HG02678 (cell line): ENCODE measurements at regions not wholly inside any gene's neighbourhood (a gene's known extent, or its start where the extent isn't known, plus 50 kb on each side); places are given as distances from the start of the nearest gene placed in this dataset.
"Not testable (repeated sequence)": the region's sequence is repeated elsewhere in the genome, so short reads cannot be mapped to it uniquely, and the experiment has no call there.

Experiments used
- ATAC-seq: cut with Tn5 transposase; IDR thresholded peaks from one replicate; pipeline ENCODE4 v1.9.1; 2021; ENCODE audit warnings: mild to moderate bottlenecking, moderate library complexity; ENCODE audit not compliant: unreplicated experiment

DNA sequence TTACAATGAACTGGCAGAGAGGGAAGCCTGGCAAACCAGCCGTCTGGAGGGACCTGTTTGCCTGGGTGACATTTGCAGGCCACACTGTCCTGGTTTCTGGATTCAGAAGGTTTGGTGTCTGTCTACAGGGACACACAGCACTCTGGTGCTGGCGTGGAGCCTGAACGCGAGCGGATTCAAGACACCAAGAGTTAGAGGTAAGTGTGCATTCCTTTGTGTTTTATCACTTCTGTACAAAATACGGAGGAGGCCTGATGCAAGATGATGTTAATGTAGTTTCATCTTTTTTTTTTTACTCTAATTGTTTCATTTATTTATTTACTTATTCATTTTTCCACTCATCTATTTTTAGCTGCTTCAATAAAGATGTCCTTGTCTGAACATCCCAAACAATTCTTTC, 485.3 kb upstream of the ADARB2 start:
- no peak for ATAC-seq

DNA sequence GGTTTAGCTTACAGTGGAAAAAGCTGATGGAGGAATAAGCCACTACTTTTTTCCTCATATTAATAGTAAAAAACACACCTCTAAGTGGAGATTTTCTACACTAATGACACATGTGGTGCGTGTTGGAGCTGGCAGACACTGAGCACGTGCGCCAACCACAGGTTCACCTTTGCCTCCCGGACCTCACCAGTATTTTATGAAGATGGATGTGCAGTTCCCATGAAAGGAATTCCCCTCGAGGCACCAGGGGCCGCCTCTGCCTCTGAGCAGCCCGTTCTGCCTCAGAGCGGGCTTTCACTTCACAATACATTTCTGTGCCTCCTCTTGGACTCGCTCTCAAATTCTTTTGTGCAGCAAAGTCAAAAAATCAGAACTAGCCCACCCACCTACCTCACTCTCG, 477.5 kb upstream of the ADARB2 start:
- no peak for ATAC-seq

DNA sequence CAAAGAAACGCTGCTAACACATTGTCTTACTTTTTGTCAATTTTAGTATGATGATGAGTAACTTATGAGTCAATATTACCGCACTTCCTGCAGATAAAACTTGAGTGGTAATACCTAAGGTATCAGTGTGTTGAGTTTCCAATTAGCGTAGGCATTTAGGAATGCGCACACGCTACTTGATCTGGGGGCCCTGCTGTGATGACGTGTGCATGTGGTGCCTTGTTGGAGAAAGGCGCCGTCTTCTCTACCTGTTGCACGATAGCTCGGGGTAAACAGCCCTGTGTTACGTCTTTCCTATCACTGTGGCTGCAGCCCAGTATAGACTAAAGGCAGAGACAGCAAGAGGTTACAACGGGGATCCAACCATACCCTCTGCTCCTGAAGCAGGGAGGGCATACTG, 476.8 kb upstream of the ADARB2 start:
- ATAC-seq = no peak

DNA sequence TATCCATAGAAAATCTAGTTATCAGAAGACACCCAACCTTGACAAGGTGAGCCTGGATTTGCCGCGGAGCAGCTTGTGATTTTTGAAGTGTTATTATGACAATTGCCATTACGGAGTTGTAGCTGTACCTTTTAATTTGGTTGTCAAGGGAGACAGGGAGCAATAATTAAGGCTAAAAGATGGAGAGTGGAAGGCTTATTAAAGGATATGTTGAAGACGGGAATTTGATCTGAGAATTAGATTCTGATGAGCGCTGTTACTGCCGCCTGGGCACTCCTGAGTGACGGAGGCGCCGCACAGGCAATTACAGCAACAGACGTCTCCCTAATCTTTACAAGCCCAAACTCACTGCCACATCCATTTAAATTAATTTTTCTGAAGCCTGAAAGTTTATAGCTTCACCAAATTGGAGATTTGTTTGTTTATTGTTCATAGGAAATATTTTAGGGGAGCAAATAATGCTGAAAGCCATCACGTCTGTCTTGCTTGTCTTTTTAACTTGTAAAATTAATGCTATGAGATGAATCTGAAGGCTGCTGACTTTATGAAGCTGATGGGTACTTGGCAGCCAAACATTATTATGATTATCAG, 475.0 kb upstream of the ADARB2 start:
- no peak for ATAC-seq

DNA sequence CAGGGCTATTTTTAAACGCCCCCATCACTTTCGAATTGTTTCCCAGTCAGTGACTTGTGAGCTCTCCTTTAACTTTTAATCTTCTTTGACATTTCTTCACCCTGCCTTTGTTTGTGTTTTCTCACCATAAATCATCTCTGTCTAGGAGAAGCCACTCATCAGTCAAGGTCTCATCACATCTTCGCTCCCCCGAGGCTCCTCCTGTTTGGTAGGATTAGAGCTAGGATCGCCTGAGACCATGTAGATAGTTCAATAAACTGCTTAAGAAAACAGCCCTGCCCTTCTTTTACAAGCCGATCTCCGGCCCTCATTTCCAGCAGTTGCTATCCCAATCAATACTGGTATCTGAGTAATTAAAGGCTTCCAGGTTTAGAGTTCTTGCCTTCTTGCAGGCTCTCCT, 472.8 kb upstream of the ADARB2 start:
- ATAC-seq = no peak

DNA sequence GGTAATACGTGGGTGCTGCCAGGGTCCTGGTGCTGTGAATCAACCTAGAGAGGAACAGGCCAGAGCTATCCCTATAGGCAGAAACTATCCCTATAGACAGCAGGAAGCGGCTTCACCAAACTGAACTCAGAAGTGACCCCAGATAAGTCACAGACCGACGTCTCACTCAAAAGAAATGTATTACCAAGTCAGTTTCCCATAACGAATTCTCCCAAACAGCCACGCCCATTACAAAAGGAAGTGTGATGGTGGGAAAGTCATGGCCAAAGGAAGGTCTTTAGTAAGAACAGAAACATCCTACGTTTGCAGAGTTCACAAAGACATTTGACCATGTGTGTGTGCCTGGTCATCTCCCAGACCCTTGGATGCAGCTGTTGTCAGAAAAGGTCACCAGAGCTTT, 470.8 kb upstream of the ADARB2 start:
- ATAC-seq = no peak

DNA sequence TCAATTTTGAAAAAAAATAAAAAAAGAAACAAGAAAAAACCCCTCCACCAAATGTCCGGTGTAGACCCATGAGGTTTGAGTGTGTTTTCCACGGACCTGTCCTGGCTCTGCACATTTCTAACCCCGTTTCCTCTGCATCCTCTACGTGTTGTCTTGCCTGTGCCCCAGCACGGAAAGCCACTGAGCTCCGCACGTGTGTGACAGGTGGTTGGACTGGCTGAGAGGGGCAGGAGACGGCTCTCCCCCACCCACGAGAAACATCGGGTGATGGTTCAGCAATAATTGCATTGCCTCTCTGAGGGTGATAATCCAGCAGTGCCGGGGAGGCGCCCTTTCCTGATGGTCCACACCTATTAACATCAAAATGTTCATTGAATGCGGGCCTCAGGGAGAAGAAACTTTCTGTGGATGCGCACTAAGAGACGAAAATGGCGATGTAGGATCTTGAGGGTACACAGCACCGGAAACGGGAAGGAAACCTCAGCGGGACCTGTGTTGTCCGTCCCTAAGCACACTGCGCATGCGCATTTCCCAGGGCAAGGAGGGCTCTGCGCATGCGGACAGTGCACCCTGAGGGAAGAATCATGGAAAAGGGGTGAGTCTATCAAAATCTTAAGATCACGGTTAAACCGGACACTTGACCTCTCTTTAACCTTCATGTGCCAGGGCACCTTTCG, 470.1 kb upstream of the ADARB2 start:
- no peak for ATAC-seq

DNA sequence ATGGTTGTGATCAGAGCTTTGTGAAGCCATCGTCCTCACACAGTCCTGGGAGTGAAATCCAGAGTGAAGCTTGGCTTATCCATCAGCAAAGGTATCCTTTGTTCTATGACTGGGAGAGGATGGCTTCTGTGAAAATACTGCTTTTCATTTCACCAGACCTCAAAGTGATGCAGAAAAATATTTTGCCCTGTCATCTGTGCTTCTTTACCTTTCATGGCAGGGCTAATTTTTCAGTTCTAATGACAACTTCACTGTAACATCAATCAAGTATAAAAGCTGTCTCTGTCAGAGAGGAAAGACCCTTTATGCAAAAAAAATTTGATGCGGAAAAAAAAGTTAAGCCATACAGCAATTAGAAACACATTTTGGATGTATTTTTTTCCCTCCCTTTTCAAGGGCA, 468.1 kb upstream of the ADARB2 start:
- ATAC-seq = no peak

DNA sequence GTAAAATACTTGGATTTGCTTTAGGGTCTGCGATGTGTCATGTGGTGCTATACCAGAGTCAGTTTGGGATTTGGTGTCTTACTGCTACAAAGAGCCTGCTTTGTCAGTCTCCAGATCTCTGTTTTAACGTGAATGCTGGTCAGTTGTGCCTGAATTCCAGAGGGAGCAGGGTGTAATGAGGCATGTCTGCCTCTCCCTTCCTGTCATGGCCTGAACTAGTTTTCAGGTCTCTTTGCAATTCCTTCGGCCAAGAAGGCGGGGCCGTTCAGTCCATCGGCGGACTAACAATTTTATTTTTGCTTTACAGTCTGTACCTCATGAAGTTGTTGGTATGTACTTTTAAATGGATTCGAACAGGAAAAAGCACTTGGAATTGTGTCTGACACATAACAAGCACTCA, 465.1 kb upstream of the ADARB2 start:
- no peak for ATAC-seq

DNA sequence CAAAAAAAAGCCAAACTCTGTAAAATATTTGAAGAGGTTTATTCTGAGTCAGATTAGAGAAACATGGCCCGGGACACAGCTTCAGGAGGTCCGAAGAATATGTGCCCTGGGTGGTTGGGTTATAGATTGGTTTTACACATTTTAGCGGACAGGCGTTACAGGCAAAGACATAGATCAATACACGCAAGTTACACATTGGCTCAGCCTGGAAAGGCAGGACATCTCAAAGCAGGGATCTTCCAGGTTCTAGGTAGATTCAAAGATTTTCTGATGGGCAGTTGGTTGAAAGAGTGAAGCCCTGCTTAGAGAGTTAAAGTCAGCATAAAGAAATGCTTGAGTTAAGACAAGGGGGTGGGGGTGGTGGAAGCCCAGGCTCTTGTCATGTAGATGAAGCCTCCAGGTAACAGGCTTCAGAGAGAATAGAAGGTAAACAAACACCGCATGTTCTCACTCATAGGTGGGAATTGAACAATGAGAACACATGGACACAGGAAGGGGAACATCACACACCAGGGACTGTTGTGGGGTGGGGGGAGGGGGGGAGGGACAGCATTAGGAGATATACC, 464.3 kb upstream of the ADARB2 start:
- no peak for ATAC-seq

DNA sequence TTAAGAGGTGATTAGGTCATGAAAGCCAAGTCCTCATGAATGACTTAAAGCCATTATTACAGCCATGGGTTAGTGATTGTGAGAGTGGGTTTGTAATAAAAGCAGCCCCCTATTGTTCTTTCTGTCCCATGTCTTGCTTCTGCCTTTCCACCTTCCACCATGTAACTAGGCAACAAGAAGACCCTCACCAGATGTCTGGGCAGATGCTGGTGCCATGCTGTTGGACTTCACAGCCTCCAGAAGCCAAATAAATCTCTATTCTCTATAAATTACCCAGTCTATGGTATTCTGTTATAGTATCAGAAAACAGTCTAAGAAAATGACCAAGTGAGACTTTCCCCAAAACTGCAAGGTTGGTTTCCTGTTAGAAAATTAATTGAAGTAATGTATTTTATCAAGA, 460.3 kb upstream of the ADARB2 start:
- ATAC-seq = no peak

DNA sequence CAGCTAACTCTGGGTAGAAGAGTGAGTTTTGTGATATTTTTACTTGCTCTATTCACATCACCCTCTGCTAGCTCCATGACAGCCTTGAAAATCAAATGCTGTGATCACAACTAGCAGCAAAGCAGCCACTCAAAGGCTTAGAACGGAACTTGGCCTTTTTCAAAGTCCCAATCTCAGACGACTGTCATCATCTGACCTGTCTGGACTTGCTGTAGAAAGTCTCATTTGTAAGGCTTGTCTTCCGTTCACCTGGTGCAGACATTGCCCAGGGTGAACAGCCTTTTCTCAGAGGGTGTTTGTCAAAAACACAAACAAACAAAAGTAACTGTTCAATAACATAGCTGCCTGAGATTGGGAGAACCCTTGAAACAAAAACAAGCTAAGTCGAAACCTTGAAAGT, 458.9 kb upstream of the ADARB2 start:
- no peak for ATAC-seq

DNA sequence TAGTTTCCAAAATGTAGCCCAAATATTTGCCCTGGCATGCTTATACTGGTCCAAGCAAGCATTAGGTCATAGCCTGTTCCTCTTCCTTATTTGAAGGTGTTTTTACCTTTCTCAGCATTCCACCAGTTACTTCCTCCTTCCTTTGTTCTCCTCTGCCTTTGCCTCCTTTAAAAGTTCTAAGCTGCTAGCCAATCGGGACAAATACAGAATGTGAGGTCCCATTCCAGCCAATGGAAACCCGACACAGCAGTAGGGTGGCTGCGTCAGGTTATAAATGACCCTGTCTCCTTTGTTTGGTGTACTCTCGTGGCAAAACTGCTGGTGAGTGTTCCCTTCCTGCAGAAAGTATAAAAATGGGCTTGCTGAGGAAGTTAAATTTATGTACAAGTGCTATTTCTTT, 452.0 kb upstream of the ADARB2 start:
- ATAC-seq = not testable (repeated sequence)

DNA sequence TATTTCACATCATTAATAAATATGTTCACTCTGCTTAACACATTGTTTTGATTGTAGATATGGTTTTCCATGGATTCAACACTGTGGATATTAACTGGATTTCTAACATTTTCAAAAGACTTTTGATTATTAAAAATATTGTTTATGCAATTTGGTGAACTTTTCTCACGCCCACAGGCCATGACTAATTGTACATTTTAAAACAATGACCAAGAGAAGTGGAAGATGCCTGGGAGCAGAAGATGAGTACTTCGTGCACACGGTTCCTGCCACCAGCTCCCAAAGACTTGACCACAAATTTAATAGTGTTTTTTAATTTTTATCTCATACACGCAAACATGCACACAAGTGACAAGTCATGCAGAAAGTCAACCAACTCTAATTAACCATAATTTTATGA, 451.0 kb upstream of the ADARB2 start:
- ATAC-seq = no peak

DNA sequence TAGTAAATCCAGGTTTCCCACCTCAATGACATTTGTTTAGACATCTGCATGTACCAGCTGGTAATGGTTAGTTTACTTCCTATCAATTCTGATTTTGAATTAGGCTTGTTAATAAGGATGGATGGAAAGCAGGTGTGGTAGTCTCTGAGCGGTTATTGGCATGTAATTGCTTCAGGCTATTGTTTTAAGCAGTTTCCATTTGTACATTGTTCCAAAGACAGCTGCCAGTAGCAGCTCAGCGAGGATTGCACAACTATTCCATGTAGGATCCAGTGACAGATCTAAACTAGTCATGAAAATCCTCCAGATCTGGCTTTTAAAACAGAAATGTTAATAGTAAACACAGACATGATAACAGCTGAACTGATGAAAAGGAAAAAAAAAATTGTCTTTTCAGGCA, 436.0 kb upstream of the ADARB2 start:
- ATAC-seq = no peak

DNA sequence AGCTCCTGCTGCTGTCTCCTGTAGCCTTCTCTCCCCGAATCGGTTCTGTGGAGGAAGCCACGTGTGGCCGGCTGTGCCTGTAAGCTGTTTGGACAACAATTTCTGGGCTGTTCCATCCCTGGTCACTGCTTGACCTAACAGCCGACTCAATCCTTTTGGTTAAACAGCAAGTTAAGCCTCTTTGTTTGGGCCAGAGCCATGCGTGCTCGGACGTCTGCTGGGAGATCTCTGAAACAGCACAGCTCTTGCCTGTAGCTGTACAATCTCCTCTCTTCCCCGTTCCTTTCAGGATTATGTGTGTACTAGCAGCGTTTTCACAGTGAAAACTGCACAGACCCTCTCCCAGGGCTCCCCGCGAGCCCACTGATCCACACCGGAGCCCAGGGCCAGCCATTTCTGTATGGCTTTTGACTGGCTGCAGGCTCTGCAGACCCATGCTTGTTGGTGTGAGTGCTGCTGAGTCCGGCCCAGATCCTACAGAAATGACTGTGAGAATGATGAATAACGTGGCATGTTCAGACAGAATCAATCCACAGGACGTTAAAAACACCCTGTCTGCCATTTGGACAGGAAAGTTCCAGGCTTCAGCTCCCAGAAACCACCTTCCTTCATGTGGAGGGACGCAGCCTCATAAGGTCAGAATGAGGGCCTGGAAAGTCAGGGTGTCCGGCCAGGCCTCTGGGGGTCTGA, 428.6 kb upstream of the ADARB2 start:
- ATAC-seq = no peak

DNA sequence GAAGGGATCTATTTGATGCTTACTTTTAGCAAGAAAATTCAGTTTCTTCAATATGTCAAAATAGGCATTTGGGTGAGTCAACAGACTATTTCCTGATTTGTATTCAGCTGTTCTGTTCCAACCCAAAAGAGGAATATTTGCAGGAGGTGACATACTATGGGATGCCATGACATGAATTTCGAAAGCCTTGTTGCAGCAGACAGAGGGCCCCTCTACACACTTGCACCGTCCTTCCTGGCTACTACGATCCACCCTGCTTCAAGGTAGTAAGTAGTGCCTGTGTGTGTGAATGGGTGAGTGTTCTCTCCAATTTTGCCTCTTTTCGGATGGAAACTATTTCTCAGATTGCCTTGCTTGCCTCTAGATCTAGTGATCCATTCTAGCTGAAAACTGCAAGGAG, 413.0 kb upstream of the ADARB2 start:
- ATAC-seq = no peak

DNA sequence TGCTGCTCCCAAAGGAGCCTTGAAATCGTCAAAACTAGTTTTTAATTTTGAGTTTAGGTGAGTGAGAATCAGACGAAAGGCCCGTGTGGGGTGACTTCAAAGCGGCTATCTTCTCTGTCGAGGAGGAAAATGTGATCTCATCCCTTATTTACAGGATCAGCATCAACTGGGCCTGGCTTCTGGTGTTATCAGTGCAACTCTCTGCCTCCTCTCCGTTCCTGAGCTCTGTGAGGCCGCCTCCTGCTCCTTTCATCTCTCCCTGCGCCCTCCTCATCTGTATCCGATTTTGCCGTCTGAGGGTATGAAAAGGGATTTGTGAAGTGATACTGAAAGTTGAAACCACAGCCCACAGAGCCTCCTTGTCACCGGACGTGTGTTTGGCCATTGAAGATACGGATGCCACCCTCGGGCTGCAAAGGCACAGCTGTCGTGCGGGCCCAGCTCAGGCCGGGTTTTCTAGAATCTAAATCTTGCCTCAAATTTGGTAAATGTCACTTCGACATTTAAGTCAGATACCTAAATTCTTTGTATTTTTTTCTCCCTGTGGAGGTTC, 408.7 kb upstream of the ADARB2 start:
- no peak for ATAC-seq

DNA sequence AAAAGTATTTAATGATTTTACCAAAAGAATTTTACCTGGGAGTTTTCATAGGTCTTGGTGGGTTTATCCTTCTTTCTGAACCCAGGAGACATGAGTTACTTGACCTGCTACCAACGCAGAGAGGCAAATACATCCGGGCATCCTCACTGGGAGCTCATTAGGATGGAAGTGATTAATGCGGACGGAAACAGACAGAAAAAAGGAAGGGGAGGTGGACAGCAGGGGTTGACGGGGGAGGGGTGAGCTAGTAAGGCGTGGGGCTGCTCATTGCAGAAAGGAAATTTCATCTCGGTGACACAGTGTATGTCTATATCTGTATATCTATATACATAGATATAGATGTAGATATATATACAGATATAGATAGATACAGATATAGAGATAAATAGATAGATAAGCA, 408.2 kb upstream of the ADARB2 start:
- ATAC-seq = no peak

DNA sequence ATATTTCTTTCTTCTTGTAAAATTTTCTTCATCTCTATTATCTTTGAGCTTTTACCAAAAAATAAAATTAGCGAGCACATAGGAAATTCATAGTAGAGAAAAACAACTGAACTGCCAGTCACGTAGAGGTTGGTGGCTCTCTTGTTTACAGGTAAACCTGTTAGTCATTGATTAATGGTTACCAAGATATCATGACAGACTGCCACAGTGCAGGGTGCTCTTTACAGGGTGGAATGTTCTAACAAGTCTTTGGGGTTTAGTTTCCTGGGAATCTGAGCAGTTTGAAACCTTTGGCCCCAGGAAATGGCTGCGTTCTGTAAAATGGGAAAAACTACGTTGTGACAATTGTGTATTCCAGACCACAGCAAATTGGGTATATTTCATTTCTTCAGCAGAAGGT, 407.3 kb upstream of the ADARB2 start:
- ATAC-seq = no peak

DNA sequence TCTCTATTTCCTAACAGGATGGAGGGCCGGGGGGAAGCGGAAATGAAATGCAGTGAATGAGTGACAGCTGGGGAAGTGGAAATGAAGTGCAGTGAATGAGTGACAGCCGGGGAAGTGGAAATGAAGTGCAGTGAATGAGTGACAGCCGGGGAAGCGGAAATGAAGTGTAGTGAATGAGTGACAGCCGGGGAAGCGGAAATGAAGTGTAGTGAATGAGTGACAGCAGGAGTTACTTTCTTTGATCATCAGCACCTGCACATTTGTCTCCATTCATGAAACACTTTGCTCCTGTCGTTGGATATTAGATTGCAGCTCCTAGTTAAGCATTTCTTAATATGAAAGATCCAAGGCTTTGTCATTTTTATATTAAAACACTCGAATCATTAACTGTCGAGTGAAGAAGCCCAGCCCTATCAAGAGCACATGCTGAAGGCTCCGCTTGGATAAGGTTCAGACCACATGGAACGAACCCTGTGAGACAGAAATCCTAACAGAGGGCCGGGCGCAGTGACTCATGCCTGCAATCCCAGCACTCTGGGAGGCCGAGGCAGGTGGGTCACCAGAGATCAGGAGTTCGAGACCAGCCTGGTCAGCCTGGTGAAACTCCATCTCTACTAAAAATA, 406.0 kb upstream of the ADARB2 start:
- ATAC-seq = no peak

DNA sequence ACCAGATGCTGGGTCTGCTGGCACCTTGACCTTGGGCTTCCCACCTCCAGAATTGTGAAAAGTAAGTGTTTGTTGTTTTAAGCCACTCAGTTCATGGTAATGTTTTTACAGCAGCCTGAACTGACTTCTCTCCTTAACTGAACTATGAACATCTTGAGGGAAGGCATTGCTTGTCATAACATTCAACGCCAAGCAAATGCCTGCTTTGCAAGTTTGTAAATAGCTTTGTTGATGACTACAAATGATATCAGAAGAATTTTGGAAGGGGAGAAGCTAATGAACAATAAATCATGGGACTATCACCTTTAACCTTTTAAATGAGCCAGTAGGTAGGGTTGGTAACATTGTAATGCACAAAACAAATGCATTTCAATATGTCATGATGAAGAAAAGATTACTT, 402.4 kb upstream of the ADARB2 start:
- ATAC-seq = no peak
